B cell (primary cell): ENCODE measurements at regions not wholly inside any gene's neighbourhood (a gene's known extent, or its start where the extent isn't known, plus 50 kb on each side); places are given as distances from the start of the nearest gene placed in this dataset.

Source experiments
- ATAC-seq: fragments of 200-7000 bp; cut with Tn5 transposase; one replicate; pipeline ENCODE4 v1.10.0; 2021; ENCODE audit warnings: low read depth, mild to moderate bottlenecking, moderate number of reproducible peaks, moderate library complexity
- CTCF ChIA-PET: fragments of 350-600 bp; sonication (Branson Sonifier 250); formaldehyde crosslinking; loops from one replicate; lab custom pipeline; 2021; ENCODE audit warnings: antibody characterized with exemption, inconsistent platforms; lab: Charles Lee
- POLR2A ChIA-PET: fragments of 350-600 bp; sonication (Branson Sonifier 250); formaldehyde crosslinking; loops from one replicate; lab custom pipeline; 2021; ENCODE audit warnings: antibody characterized with exemption; lab: Charles Lee
- DNase-seq: peaks from one replicate; pipeline ENCODE4 v3.0.0; 2013
- H2AFZ ChIP-seq: 2 replicates; pipeline ENCODE4 v1.6.1; 2012; ENCODE audit warnings: mild to moderate bottlenecking, low read depth, low read length; ENCODE audit not compliant: insufficient read depth, poor library complexity, severe bottlenecking
- H3K27ac ChIP-seq, 2 donors: 1 replicate in 1 of 2; 2 replicates in 1 of 2; pipeline ENCODE4 v1.5.1; 2012 to 2013; ENCODE audit warnings: low read length in 2 of 2, mild to moderate bottlenecking in 2 of 2, moderate library complexity in 1 of 2
- H3K27me3 ChIP-seq, 4 experiments: fragments of 200-600 bp in 1 of 4; sonication (generic) in 1 of 4; replicated peaks in 1 of 4; 1 replicate in 2 of 4; 2 replicates in 2 of 4; pipeline versions ENCODE4 v1.6.1 to v1.7.0; 2013 to 2016; ENCODE audit warnings: low read length in 3 of 4, mild to moderate bottlenecking in 2 of 4, mixed read lengths in 1 of 4, moderate library complexity in 1 of 4; ENCODE audit not compliant: insufficient read depth in 4 of 4, control insufficient read depth in 3 of 4; ENCODE audit errors: control extremely low read depth in 1 of 4
- H3K36me3 ChIP-seq, 2 experiments: replicated peaks in 1 of 2; 1 replicate in 1 of 2; 2 replicates in 1 of 2; pipeline versions ENCODE4 v1.6.1 to v1.7.1; 2013; ENCODE audit warnings: low read length in 1 of 2; ENCODE audit not compliant: insufficient read depth in 2 of 2, control insufficient read depth in 1 of 2; ENCODE audit errors: control extremely low read depth in 1 of 2, extremely low read depth in 1 of 2
- H3K4me1 ChIP-seq, 2 donors: fragments of 200-600 bp in 1 of 2; sonication (generic) in 1 of 2; 1 replicate in 1 of 2; 2 replicates in 1 of 2; pipeline versions ENCODE4 v1.5.1 to v1.6.1; 2013 to 2017; ENCODE audit warnings: low read length in 2 of 2; ENCODE audit not compliant: control insufficient read depth in 2 of 2, insufficient read depth in 2 of 2
- H3K4me2 ChIP-seq: replicated peaks from 2 replicates; pipeline ENCODE3; 2012; ENCODE audit warnings: mild to moderate bottlenecking, low read depth, low read length; ENCODE audit not compliant: poor library complexity, severe bottlenecking
- H3K4me3 ChIP-seq, 5 experiments: fragments of 200-600 bp in 1 of 5; sonication (generic) in 1 of 5; 1 replicate in 3 of 5; 2 replicates in 2 of 5; pipeline versions ENCODE4 v1.5.1 to v1.7.0; 2011 to 2016; ENCODE audit warnings: low read length in 4 of 5, mild to moderate bottlenecking in 4 of 5, low read depth in 2 of 5, control low read depth in 1 of 5, moderate library complexity in 1 of 5; ENCODE audit not compliant: insufficient read depth in 1 of 5; ENCODE audit errors: control extremely low read depth in 1 of 5, extremely low read depth in 1 of 5
- H3K79me2 ChIP-seq: fragments of 200-600 bp; sonication (generic); one replicate; pipeline ENCODE4 v1.6.0; 2016; ENCODE audit warnings: low read length; ENCODE audit not compliant: control insufficient read depth, insufficient read depth
- H3K9ac ChIP-seq: fragments of 200-600 bp; sonication (generic); 2 replicates; pipeline ENCODE4 v1.6.1; 2017; ENCODE audit warnings: mild to moderate bottlenecking, low read length, moderate library complexity
- H3K9me3 ChIP-seq, 3 donors: one replicate each; pipeline versions ENCODE4 v1.6.1 to v1.7.1; 2013; ENCODE audit warnings: low read length in 2 of 3; ENCODE audit not compliant: control insufficient read depth in 2 of 3, insufficient read depth in 1 of 3; ENCODE audit errors: control extremely low read depth in 1 of 3
- H4K20me1 ChIP-seq: 2 replicates; pipeline ENCODE4 v1.6.0; 2012; ENCODE audit warnings: mild to moderate bottlenecking, low read length; ENCODE audit not compliant: insufficient read depth, control insufficient read depth, poor library complexity, severe bottlenecking
- H3K27ac Mint-ChIP-seq: one replicate; pipeline ENCODE4 v1.8.0; 2021; ENCODE audit warnings: mixed read lengths
- H3K27me3 Mint-ChIP-seq: one replicate; pipeline ENCODE4 v1.8.0; 2021; ENCODE audit warnings: mixed read lengths
- H3K4me1 Mint-ChIP-seq: one replicate; pipeline ENCODE4 v1.8.0; 2021; ENCODE audit warnings: mixed read lengths
- H3K4me3 Mint-ChIP-seq: one replicate; pipeline ENCODE4 v1.8.0; 2021; ENCODE audit warnings: mixed read lengths
- H3K9me3 Mint-ChIP-seq: one replicate; pipeline ENCODE4 v1.8.0; 2022; ENCODE audit warnings: mixed read lengths; ENCODE audit not compliant: insufficient read depth
- CTCF ChIP-seq: fragments of 200-600 bp; IDR thresholded peaks from one replicate; pipeline ENCODE4 v1.8.0; 2022; ENCODE audit warnings: antibody characterized with exemption, mild to moderate bottlenecking
- EZH2 ChIP-seq: IDR thresholded peaks from 2 replicates; pipeline ENCODE4 v1.6.1; 2012; ENCODE audit warnings: borderline replicate concordance, low read depth, mild to moderate bottlenecking, moderate library complexity, low read length; ENCODE audit not compliant: insufficient read depth, poor library complexity, severe bottlenecking
- WGBS: methylation state at CpG from one replicate; pipeline ENCODE4 v1.1.5; 2013; ENCODE audit warnings: missing lambda C conversion rate; ENCODE audit not compliant: insufficient coverage; 5-methylcytosine and 5-hydroxymethylcytosine counted together
- intact Hi-C: fragments of 100-400 bp; cut with micrococcal nuclease; formaldehyde crosslinking; loops from one replicate; pipeline ENCODE4 v1.10.0; 2022

- H3K9me3 Mint-ChIP-seq: no peaks in the 10 kb centered on the region
- H3K79me2 ChIP-seq: no peaks in the 10 kb centered on the region
- no peak overlapping the region for H2AFZ ChIP-seq
- no peaks in the 10 kb centered on the region for H3K36me3 ChIP-seq
- ChIA-PET CTCF (no interaction called here), POLR2A (no interaction called here)
- TF ChIP-seq CTCF (no peak), EZH2 (no peak)
- H3K4me3 ChIP-seq: no peak overlapping the region
- no peaks in the 10 kb centered on the region for H4K20me1 ChIP-seq
- no peaks in the 10 kb centered on the region for H3K27me3 ChIP-seq
- no peak for ATAC-seq
- H3K27ac ChIP-seq: no peak overlapping the region
- no peak overlapping the region for H3K4me2 ChIP-seq
- no peak overlapping the region for H3K27ac Mint-ChIP-seq
- no peaks in the 10 kb centered on the region for H3K9me3 ChIP-seq
- intact Hi-C loops: no loop called here
- peaks cover 3% of the 10 kb centered on the region for H3K4me1 Mint-ChIP-seq
- H3K4me1 ChIP-seq: no peaks in the 10 kb centered on the region
- no peaks in the 10 kb centered on the region for H3K27me3 Mint-ChIP-seq
- WGBS: no CpG with 5 or more reads among the region's 2 CpGs
- no peak overlapping the region for H3K4me3 Mint-ChIP-seq
- DNase-seq: no peak
- no peak overlapping the region for H3K9ac ChIP-seq
Observed at GRCh38 chr1:88063605-88064004, 620.5 kb upstream of the PKN2 start.

- no peak for DNase-seq
- Histone ChIP-seq H2AFZ (no peak overlapping the region), H3K9ac (no peak overlapping the region), H3K9me3 (no peaks in the 10 kb centered on the region), H3K4me3 (no peak overlapping the region), H3K4me1 (no peaks in the 10 kb centered on the region), H3K27ac (no peak overlapping the region), H3K4me2 (no peak overlapping the region), H4K20me1 (no peaks in the 10 kb centered on the region), H3K79me2 (no peaks in the 10 kb centered on the region), H3K27me3 (no peaks in the 10 kb centered on the region), H3K36me3 (no peaks in the 10 kb centered on the region)
- intact Hi-C loops: no loop called here
- no peaks in the 10 kb centered on the region for H3K4me1 Mint-ChIP-seq
- no peak overlapping the region for H3K27ac Mint-ChIP-seq
- POLR2A ChIA-PET: no interaction called here
- H3K4me3 Mint-ChIP-seq: no peak overlapping the region
- no peak for ATAC-seq
- CTCF ChIA-PET: no interaction called here
- no peaks in the 10 kb centered on the region for H3K9me3 Mint-ChIP-seq
- WGBS: no CpG with 5 or more reads among the region's 5 CpGs
- TF ChIP-seq EZH2: no peak
- H3K27me3 Mint-ChIP-seq: peaks cover 10% of the 10 kb centered on the region
Observed at GRCh38 chr1:88068407-88068960, 615.6 kb upstream of the PKN2 start.
